ENCODE measurements at regions not wholly inside any gene's neighbourhood (a gene's known extent, or its start where the extent isn't known, plus 50 kb on each side); places are given as distances from the start of the nearest gene placed in this dataset.
A peak's percentile ranks its signal among the peaks of the same experiment; 100 is the strongest.

- ATAC-seq = no peak
- intact Hi-C loops (cut with DNase I) = no loop called here
- no peaks in the 10 kb centered on the region for H3K9me3 ChIP-seq
- no peaks in the 10 kb centered on the region for H3K4me1 ChIP-seq
- peaks cover 3 to 21% of the 10 kb centered on the region in 2 donors for H3K27me3 ChIP-seq
- no peak overlapping the region for H3K4me3 ChIP-seq
- DNase-seq = no peak
- no peak for TF ChIP-seq CTCF (IDR thresholded peaks at IDR 0.05)
- no peaks in the 10 kb centered on the region for H3K36me3 ChIP-seq
- H3K27ac ChIP-seq = no peak overlapping the region
These were observed 112.9 kb upstream of the ZNF678 start for GRCh38 chr1:227450489-227450888.

GRCh38 chr1:227449741-227450441, 113.5 kb upstream of the ZNF678 start:
- no peak for DNase-seq

GRCh38 chr1:227449051-227449450, 114.3 kb upstream of the ZNF678 start:
- no peak for DNase-seq
- H3K36me3 ChIP-seq = no peaks in the 10 kb centered on the region
- H3K9me3 ChIP-seq = no peaks in the 10 kb centered on the region
- TF ChIP-seq CTCF (IDR thresholded peaks at IDR 0.05) = peak in 1 of 2 donors; percentile 23
- H3K4me3 ChIP-seq = no peak overlapping the region
- H3K27ac ChIP-seq = no peak overlapping the region
- peaks cover 0 to 12% of the 10 kb centered on the region in 2 donors for H3K27me3 ChIP-seq
- H3K4me1 ChIP-seq = no peaks in the 10 kb centered on the region
- intact Hi-C loops (cut with DNase I) = no loop called here
- ATAC-seq = peak; percentile 83

More at GRCh38 chr1:227449741-227450441, 113.5 kb upstream of the ZNF678 start:
- H3K27ac ChIP-seq = no peak overlapping the region
- no peak for ATAC-seq
- H3K9me3 ChIP-seq = no peaks in the 10 kb centered on the region
- intact Hi-C loops (cut with DNase I) = no loop called here
- H3K4me1 ChIP-seq = no peaks in the 10 kb centered on the region
- peaks cover 3 to 20% of the 10 kb centered on the region in 2 donors for H3K27me3 ChIP-seq
- H3K4me3 ChIP-seq = no peak overlapping the region
- H3K36me3 ChIP-seq = no peaks in the 10 kb centered on the region
- no peak for TF ChIP-seq CTCF (IDR thresholded peaks at IDR 0.05)

GRCh38 chr1:227447531-227447990, 115.8 kb upstream of the ZNF678 start:
- Histone ChIP-seq H3K9me3 (no peaks in the 10 kb centered on the region), H3K4me3 (no peak overlapping the region), H3K36me3 (no peaks in the 10 kb centered on the region), H3K4me1 (no peaks in the 10 kb centered on the region), H3K27me3 (peaks cover 0 to 10% of the 10 kb centered on the region in 2 donors), H3K27ac (no peak overlapping the region)
- intact Hi-C loops (cut with DNase I) = no loop called here
- ATAC-seq = no peak
- DNase-seq = peak in 1 of 4 donors; percentile 37
- TF ChIP-seq CTCF (IDR thresholded peaks at IDR 0.05) = peak in 1 of 2 donors; percentile 53

GRCh38 chr1:227445746-227446145, 117.6 kb upstream of the ZNF678 start:
- Histone ChIP-seq H3K27me3 (peaks cover 0 to 10% of the 10 kb centered on the region in 2 donors), H3K9me3 (no peaks in the 10 kb centered on the region), H3K4me3 (no peak overlapping the region), H3K36me3 (no peaks in the 10 kb centered on the region), H3K27ac (no peak overlapping the region), H3K4me1 (no peaks in the 10 kb centered on the region)
- ATAC-seq (no peak), DNase-seq (no peak)
- intact Hi-C loops (cut with DNase I) = no loop called here
- no peak for TF ChIP-seq CTCF (IDR thresholded peaks at IDR 0.05)

Data from left lung (tissue), 4 donors.